HG03558 (cell line): ENCODE measurements at regions not wholly inside any gene's neighbourhood (a gene's known extent, or its start where the extent isn't known, plus 50 kb on each side); places are given as distances from the start of the nearest gene placed in this dataset.
"Not testable (repeated sequence)": the region's sequence is repeated elsewhere in the genome, so short reads cannot be mapped to it uniquely, and the experiment has no call there.

Experiments
- ATAC-seq: cut with Tn5 transposase; IDR thresholded peaks from one replicate; pipeline ENCODE4 v1.9.1; 2021; ENCODE audit warnings: moderate number of reproducible peaks; ENCODE audit not compliant: unreplicated experiment; ENCODE audit errors: extremely low read depth

- no peak for ATAC-seq
Observed at GRCh38 chrX:46374371-46374770, 170.8 kb downstream of the ZNF674 start.

GRCh38 chrX:46367491-46367890 is 177.7 kb downstream of the ZNF674 start:
- ATAC-seq = no peak

- ATAC-seq = no peak
Observed at GRCh38 chrX:46366381-46367207, 178.6 kb downstream of the ZNF674 start.

- no peak for ATAC-seq
Observed at GRCh38 chrX:46354481-46354880, 190.7 kb downstream of the ZNF674 start.

- ATAC-seq = no peak
Observed at GRCh38 chrX:46341767-46342322, 203.4 kb downstream of the ZNF674 start.

GRCh38 chrX:46340696-46341095 is 204.5 kb downstream of the ZNF674 start:
- ATAC-seq = no peak

- no peak for ATAC-seq
Observed at GRCh38 chrX:46333550-46333949, 211.7 kb downstream of the ZNF674 start.

- no peak for ATAC-seq
Observed at GRCh38 chrX:46330981-46331380, 214.2 kb downstream of the ZNF674 start.

GRCh38 chrX:46330513-46330912 is 214.7 kb downstream of the ZNF674 start:
- ATAC-seq = no peak

GRCh38 chrX:46328133-46328532 is 217.1 kb downstream of the ZNF674 start:
- ATAC-seq = no peak

- ATAC-seq = no peak
Observed at GRCh38 chrX:46327566-46328115, 217.6 kb downstream of the ZNF674 start.

GRCh38 chrX:46326161-46326560 is 219.1 kb downstream of the ZNF674 start:
- no peak for ATAC-seq

- no peak for ATAC-seq
Observed at GRCh38 chrX:46325312-46325877, 219.8 kb downstream of the ZNF674 start.

- ATAC-seq = no peak
Observed at GRCh38 chrX:46324166-46324565, 221.1 kb downstream of the ZNF674 start.

- not testable (repeated sequence) for ATAC-seq
Observed at GRCh38 chrX:46322929-46323328, 222.3 kb downstream of the ZNF674 start.

- ATAC-seq = no peak
Observed at GRCh38 chrX:46321676-46322075, 223.5 kb downstream of the ZNF674 start.

GRCh38 chrX:46319750-46320149 is 225.5 kb downstream of the ZNF674 start:
- ATAC-seq = no peak

- no peak for ATAC-seq
Observed at GRCh38 chrX:46318551-46318950, 226.7 kb downstream of the ZNF674 start.

GRCh38 chrX:46317163-46317562 is 228.1 kb downstream of the ZNF674 start:
- no peak for ATAC-seq

GRCh38 chrX:46311581-46312120 is 233.6 kb downstream of the ZNF674 start:
- ATAC-seq = no peak
